ENCODE measurements at regions not wholly inside any gene's neighbourhood (a gene's known extent, or its start where the extent isn't known, plus 50 kb on each side); places are given as distances from the start of the nearest gene placed in this dataset.
A peak's percentile ranks its signal among the peaks of the same experiment; 100 is the strongest.

DNA sequence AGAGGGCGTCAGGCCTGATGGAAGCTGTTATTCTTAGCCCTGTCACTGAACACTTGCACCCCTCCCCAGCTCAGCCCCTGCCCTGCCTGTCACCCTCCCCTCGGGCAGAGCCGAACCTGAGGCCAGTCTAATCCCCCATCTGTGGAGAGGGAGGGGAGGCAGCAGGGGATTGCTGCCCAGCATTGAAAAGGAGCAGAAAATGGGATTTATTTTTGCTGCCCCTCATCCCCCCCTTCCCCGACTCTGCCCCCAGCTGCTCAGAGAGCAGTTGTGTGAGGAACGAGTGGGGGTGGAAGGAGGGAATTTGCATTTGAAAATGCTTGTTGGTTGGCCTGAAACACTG, 71.6 kb downstream of the EPHB3 start:
- Histone ChIP-seq H3K4me3 (no peak overlapping the region), H3K4me1 (peaks cover 0 to 17% (median 3%) of the 10 kb centered on the region in 4 donors), H3K27me3 (no peaks in the 10 kb centered on the region), H3K36me3 (no peaks in the 10 kb centered on the region), H3K27ac (no peak overlapping the region), H3K9me3 (no peaks in the 10 kb centered on the region)
- TF ChIP-seq POLR2A (IDR thresholded peaks at IDR 0.05) (no peak), EP300 (IDR thresholded peaks at IDR 0.05) (no peak), POLR2AphosphoS5 (IDR thresholded peaks at IDR 0.05) (no peak)
- TF ChIP-seq, protein P1, sequence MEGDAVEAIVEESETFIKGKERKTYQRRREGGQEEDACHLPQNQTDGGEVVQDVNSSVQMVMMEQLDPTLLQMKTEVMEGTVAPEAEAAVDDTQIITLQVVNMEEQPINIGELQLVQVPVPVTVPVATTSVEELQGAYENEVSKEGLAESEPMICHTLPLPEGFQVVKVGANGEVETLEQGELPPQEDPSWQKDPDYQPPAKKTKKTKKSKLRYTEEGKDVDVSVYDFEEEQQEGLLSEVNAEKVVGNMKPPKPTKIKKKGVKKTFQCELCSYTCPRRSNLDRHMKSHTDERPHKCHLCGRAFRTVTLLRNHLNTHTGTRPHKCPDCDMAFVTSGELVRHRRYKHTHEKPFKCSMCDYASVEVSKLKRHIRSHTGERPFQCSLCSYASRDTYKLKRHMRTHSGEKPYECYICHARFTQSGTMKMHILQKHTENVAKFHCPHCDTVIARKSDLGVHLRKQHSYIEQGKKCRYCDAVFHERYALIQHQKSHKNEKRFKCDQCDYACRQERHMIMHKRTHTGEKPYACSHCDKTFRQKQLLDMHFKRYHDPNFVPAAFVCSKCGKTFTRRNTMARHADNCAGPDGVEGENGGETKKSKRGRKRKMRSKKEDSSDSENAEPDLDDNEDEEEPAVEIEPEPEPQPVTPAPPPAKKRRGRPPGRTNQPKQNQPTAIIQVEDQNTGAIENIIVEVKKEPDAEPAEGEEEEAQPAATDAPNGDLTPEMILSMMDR (IDR thresholded peaks at IDR 0.05), result no peak
- ATAC-seq (ENCODE audit: low FRiP score in 2 of 2) (no peak), DNase-seq (no peak)
- 83% methylated on average over 5 of the region's 5 CpGs for WGBS, 2 donors

DNA sequence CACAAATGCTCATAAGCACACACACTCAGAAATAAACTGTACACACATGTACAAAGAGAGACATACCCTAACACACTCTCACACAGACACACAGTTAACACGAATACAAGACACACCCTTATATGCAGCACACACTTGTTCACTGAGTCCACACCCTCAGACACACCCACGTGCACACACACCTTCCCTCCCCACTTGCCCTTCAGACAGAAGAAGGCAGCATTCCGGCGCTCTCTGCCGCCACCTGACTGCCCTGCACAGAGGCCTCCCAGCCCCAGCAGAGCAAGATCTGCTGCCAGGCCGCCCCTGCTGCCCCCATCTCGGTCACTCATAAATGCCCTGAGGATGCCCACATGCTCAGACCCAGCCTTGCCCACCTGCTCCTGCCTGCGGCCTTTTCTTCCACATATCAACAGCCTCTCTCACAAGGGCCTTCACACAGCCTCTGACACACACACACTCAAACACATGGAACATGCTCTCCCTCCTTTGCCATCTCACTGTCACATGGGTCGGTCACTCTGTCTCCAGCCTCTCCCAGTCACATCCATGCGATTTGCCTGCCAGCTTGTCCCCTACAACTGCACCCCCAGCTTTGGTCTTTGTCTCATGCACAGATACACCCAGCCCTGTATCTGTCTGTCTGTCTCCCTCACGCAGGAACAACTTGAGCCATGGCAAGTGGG, 71.1 kb downstream of the EPHB3 start:
- Histone ChIP-seq H3K9me3 (no peaks in the 10 kb centered on the region), H3K27me3 (no peaks in the 10 kb centered on the region), H3K27ac (no peak overlapping the region), H3K4me1 (peaks cover 0 to 17% (median 3%) of the 10 kb centered on the region in 4 donors), H3K4me3 (no peak overlapping the region), H3K36me3 (no peaks in the 10 kb centered on the region)
- ATAC-seq (ENCODE audit: low FRiP score in 2 of 2) (peak in 1 of 2 donors; percentile 7), DNase-seq (peak in 1 of 2 donors; percentile 26)
- TF ChIP-seq EP300 (IDR thresholded peaks at IDR 0.05), result no peak
- TF ChIP-seq POLR2A (IDR thresholded peaks at IDR 0.05), result no peak
- TF ChIP-seq POLR2AphosphoS5 (IDR thresholded peaks at IDR 0.05), result no peak
- TF ChIP-seq, protein P1 (IDR thresholded peaks at IDR 0.05), result no peak
- WGBS, 2 donors, result 72 to 78% methylated on average over 11 of the region's 11 CpGs
